ACC112 (cell line): ENCODE measurements at regions not wholly inside any gene's neighbourhood (a gene's known extent, or its start where the extent isn't known, plus 50 kb on each side); places are given as distances from the start of the nearest gene placed in this dataset.

Experiments
- H2AFZ ChIP-seq: fragments of 200-600 bp; sonication (generic); one replicate; pipeline ENCODE4 v1.6.0; 2017; ENCODE audit warnings: antibody characterized with exemption, low read length; ENCODE audit not compliant: unreplicated experiment
- H3K27ac ChIP-seq: fragments of 200-600 bp; sonication (generic); 2 replicates; pipeline ENCODE4 v1.5.1; 2014; ENCODE audit warnings: low read depth, mild to moderate bottlenecking, antibody characterized with exemption, low read length, moderate library complexity
- H3K27me3 ChIP-seq: fragments of 200-600 bp; sonication (generic); 2 replicates; pipeline ENCODE4 v1.6.1; 2014; ENCODE audit warnings: mild to moderate bottlenecking, antibody characterized with exemption, low read length, moderate library complexity, mixed read lengths; ENCODE audit not compliant: insufficient read depth
- H3K36me3 ChIP-seq: fragments of 200-600 bp; sonication (generic); 2 replicates; pipeline ENCODE4 v1.6.1; 2016; ENCODE audit warnings: mild to moderate bottlenecking, antibody characterized with exemption, low read length, moderate library complexity, mixed read lengths; ENCODE audit not compliant: insufficient read depth
- H3K4me1 ChIP-seq: fragments of 200-600 bp; sonication (generic); one replicate; pipeline ENCODE4 v1.6.1; 2016; ENCODE audit warnings: low read length, mixed read lengths; ENCODE audit not compliant: insufficient read depth, unreplicated experiment, control insufficient read depth
- H3K4me3 ChIP-seq: fragments of 200-600 bp; sonication (generic); 2 replicates; pipeline ENCODE4 v1.5.1; 2014; ENCODE audit warnings: mild to moderate bottlenecking, low read depth, low read length
- H3K79me2 ChIP-seq: fragments of 200-600 bp; sonication (generic); one replicate; pipeline ENCODE4 v1.6.0; 2016; ENCODE audit warnings: low read length; ENCODE audit not compliant: control insufficient read depth, unreplicated experiment, insufficient read depth

DNA sequence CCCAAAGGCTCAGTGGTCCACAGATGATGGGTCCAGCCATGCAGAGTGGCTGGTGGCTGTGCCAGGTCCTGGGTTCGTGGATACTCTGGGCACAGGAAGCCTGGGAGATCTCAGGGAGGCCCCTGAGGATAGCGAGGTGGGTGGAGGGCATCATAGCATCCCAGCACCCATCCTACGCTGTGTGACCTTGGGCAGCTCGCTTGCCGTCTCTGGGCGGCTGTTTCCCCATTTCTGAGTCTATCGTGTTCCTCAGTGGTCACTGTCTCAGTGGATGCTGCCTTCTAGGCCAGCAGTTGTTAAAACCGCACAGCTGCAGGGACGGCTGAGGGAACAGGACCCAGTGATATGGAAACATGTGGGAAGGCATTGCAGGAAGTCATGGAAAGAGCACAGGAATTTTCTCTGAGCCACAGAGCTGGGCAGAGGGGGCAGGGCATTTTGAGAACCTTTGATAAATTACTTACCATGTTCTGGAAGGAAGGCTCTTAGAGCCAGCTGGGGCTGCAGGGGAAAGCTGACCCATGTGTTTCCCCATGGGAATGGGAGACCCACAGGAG lies 86.4 kb upstream of the COL5A1 start:
- Histone ChIP-seq H3K27me3 (no peaks in the 10 kb centered on the region), H3K36me3 (no peaks in the 10 kb centered on the region), H3K79me2 (no peaks in the 10 kb centered on the region), H2AFZ (no peak overlapping the region), H3K4me3 (no peak overlapping the region), H3K4me1 (peaks cover 26% of the 10 kb centered on the region), H3K27ac (no peak overlapping the region)

DNA sequence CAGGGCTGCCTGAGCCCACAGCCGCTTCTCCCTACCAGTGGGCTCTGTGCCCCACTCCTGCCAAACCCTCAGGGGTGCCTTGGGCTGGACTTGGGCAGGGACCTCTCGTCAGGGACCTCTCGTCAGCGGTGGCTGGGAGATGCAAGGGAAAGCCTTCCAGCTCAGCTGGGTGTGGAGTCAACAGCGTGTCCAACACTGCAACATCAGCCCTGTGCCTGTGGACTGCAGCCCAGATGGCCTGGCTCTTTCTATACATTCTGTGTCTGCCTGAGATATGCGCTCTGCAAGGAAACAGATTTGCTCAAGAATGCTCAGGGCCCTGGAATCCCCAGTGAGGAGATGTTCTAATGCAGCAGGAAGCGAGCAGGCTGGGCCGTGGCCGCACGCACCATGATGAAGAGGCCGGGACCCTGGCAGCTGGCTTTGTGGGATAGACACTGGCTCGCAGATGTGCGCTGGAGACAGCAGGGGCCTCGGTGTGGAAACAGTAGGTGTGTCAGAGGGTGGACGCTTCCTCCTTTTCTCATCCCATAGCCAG lies 85.0 kb upstream of the COL5A1 start:
- Histone ChIP-seq H2AFZ (no peak overlapping the region), H3K27ac (no peak overlapping the region)

DNA sequence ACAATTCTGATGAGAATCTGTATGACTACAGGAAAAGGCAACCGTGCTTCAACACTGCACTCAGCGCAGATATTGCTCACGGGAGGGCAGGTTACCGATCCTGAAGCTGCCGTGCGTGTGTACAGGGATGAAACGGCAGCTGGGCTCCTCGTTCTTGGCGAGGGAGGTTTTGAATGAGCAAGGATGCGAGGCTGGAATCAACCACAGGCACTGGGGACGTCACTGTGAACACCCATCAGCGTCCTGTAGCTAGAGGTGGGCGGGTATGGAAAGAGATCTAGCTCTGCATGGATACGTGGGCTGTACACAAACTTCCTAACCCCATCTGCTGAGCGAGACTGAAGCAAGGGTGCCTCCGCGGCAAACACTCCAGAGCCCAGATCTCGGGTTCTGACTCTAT lies 84.3 kb upstream of the COL5A1 start:
- Histone ChIP-seq H3K36me3 (no peaks in the 10 kb centered on the region), H2AFZ (no peak overlapping the region), H3K27ac (no peak overlapping the region), H3K27me3 (no peaks in the 10 kb centered on the region), H3K4me3 (no peak overlapping the region), H3K79me2 (no peaks in the 10 kb centered on the region), H3K4me1 (peaks cover 13% of the 10 kb centered on the region)

More for the DNA sequence above, 85.0 kb upstream of the COL5A1 start:
- Histone ChIP-seq H3K4me3 (no peak overlapping the region), H3K4me1 (peaks cover 20% of the 10 kb centered on the region), H3K36me3 (no peaks in the 10 kb centered on the region), H3K79me2 (no peaks in the 10 kb centered on the region), H3K27me3 (no peaks in the 10 kb centered on the region)

DNA sequence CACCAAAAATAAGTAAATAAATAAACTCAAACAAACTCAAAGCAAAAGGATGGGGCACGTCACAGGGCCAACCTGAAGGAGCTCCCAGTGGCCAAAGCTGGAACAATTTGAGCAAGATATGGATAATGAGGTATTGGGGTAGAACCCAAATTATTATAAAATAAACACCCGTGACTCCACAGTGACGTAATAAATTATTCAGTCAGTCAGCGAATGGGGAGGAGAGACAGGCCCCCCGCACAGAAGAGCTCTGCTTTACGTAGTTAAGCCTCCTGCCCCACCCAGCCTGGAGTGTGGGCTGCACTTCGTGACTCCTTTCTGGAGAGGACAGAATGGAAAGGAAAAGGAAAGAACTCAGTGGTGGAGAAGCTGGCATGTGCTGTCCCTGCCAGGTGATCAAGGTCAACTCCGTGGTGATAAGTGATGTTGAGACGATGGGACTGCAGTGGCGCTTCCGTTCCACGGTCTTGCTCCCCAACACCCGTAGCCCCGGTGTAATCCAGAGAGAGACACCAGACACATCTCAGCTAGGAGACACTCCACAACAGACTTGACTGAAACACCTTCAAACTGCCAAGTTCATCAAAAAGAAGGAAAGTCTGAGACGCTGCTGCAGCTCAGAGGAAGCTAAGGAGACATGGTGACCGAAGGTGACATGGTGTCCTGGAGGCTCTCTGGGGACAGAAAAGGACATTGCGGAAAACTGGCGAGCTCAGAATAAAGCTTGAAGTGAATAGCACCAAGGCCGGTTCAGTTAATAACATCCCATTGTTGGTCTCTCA lies 83.3 kb upstream of the COL5A1 start:
- Histone ChIP-seq H3K36me3 (no peaks in the 10 kb centered on the region), H3K4me1 (peaks cover 3% of the 10 kb centered on the region), H3K27me3 (no peaks in the 10 kb centered on the region)

DNA sequence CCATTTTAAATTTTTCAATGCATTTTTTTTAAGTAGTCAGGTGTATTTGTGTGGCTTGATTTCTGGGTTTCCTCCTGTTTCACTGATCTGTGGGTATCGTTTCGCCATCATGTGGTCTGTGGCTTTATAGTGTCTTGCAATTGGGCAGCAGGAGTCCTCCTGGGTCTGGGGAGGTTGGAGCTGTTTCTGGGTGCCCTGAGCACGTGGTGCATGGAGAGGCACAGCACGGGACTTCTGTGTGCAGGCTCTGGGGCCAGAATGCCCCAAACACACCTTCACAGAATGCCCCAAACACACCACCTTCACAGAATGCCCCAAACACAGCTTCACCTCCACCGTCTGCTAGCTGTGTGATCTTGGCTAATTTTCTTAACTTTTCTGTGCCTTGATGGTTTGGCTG lies 82.6 kb upstream of the COL5A1 start:
- Histone ChIP-seq H3K27ac (no peak overlapping the region), H3K27me3 (no peaks in the 10 kb centered on the region), H3K36me3 (no peaks in the 10 kb centered on the region), H3K79me2 (no peaks in the 10 kb centered on the region), H3K4me1 (no peaks in the 10 kb centered on the region), H3K4me3 (no peak overlapping the region), H2AFZ (no peak overlapping the region)

More for the DNA sequence above, 83.3 kb upstream of the COL5A1 start:
- Histone ChIP-seq H2AFZ (no peak overlapping the region), H3K4me3 (no peak overlapping the region), H3K79me2 (no peaks in the 10 kb centered on the region), H3K27ac (no peak overlapping the region)

DNA sequence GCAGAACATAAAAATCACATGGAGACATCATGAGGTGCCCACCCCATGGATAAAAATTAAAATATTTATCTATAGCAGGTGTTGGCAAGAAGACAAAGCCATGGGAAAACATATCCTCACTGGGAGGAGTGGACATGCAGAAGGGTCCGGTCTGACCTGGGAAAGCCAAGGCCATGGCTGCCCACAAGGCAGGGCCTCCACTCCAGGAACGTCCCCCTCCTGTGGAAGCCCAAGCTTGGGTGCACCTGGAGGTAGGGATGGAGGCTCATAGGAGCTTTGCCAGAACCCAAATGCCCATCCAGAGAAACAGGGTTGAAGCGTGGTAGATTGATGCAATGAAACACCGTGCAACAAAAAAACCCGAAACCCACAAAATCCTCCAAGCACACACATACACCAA lies 81.4 kb upstream of the COL5A1 start:
- H3K27me3 ChIP-seq: no peaks in the 10 kb centered on the region
- H3K27ac ChIP-seq: no peak overlapping the region
- H2AFZ ChIP-seq: no peak overlapping the region
- H3K36me3 ChIP-seq: no peaks in the 10 kb centered on the region
- peaks cover 5% of the 10 kb centered on the region for H3K4me1 ChIP-seq
- H3K79me2 ChIP-seq: no peaks in the 10 kb centered on the region
- no peak overlapping the region for H3K4me3 ChIP-seq

DNA sequence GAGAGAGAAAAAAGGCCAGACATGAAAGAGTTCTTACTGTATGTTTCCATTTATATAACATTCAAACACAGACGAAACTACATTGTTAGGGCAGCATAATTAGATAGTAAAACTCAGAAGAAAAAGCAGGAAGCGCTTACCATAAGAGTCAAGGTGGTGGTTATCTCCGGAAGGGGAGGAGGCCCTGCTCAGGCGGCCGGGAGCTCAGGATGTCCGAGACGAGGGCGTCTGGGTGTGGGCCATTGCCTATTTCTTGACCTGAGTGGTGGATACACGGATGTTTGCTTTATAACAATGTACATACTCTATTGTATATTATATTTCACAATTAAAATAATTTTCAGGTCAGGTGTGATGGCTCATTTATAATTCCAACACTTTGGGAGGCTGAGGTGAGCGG lies 80.9 kb upstream of the COL5A1 start:
- no peak overlapping the region for H2AFZ ChIP-seq
- H3K27me3 ChIP-seq: no peaks in the 10 kb centered on the region
- no peak overlapping the region for H3K4me3 ChIP-seq
- no peaks in the 10 kb centered on the region for H3K79me2 ChIP-seq
- peaks cover 5% of the 10 kb centered on the region for H3K4me1 ChIP-seq
- H3K27ac ChIP-seq: no peak overlapping the region
- H3K36me3 ChIP-seq: no peaks in the 10 kb centered on the region

DNA sequence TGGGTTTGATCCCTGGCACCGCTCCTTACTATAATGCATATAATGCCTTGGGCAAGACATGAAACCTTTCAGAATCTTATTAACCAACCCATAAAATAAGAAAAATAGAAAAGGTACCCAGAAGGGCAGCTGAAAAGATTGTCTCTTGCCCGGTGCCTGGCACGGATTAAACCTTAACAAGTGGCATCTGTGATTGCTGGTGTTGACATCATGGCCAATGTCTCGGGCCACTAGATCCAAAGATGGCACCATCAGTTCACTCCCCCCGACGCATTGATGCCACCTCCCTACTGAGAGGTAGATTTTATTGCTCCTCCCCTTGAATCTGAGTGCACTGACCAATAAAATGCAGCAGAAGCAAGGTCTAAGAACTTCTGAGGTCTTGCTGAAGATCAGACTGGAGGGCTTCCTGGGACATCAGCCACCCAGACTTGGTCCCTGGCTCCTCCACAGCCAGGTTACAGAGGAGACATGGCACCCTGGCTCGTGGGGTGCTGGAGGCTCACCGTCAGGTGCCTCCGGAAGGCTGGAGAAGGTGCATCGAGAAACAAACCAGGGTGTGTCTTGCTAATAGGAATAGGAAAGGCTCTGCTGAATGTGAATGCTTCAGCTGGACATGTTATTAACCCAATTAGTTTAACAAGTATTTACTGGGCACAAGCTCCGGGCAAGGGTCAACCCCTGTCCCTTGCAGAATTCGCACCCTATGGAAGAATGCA lies 80.0 kb upstream of the COL5A1 start:
- Histone ChIP-seq H3K27me3 (no peaks in the 10 kb centered on the region), H3K4me3 (no peak overlapping the region), H3K79me2 (no peaks in the 10 kb centered on the region), H3K27ac (no peak overlapping the region), H3K36me3 (no peaks in the 10 kb centered on the region), H3K4me1 (peaks cover 5% of the 10 kb centered on the region), H2AFZ (no peak overlapping the region)

DNA sequence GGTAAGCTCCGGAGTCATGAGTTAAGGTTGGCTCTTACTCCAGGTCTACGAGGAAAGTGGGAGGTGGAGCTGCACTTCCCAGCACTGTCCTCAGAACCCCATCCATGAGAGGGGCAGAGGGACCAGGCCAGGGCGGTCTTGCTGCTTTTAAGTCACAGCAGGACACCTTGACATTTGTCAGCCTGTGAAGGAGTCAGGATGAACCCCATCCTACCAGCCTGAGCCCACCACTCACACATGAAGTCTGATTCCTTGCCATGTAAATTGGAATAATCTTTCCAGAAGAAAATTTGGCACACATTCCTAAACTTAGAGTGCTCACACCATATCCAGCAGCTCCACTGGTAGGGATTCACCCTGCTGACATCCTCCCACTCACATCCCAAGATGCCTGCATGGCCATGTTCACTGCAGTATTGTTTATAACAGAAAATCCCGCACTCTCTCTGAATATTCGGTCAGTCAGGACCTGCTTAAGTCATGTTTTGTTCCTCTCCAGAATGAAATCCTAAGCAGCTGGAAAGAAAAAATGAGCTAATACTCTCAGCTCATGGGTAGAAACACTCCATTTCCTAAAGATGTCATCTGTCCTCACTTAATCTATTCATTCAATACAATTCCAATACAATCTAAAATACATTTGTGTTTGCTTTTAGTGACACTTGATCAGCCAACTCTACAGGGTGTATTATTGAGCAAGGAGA lies 79.3 kb upstream of the COL5A1 start:
- Histone ChIP-seq H2AFZ (no peak overlapping the region), H3K27ac (no peak overlapping the region), H3K4me3 (no peak overlapping the region), H3K79me2 (no peaks in the 10 kb centered on the region), H3K36me3 (no peaks in the 10 kb centered on the region), H3K27me3 (no peaks in the 10 kb centered on the region), H3K4me1 (peaks cover 5% of the 10 kb centered on the region)

DNA sequence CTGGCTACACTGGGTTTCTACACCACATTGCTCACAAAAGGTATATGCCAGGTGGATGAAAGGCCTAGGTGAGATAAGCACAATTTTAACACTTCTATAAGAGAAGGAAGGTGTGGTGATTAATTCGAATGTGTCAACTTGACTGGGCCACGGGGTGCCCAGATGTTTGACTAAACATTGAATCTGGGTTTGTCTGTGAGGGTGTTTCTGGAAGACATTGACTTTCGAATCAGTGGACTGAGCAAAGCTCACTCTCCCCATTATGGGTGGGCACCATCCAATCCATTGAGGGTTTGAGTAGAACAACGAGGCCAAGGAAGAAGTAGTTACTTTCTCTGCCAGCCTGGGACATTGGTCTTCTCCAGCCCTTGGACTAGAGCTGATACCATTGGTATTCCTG lies 78.2 kb upstream of the COL5A1 start:
- Histone ChIP-seq H3K27ac (no peak overlapping the region), H3K27me3 (no peaks in the 10 kb centered on the region), H3K4me1 (peaks cover 5% of the 10 kb centered on the region), H2AFZ (no peak overlapping the region), H3K36me3 (no peaks in the 10 kb centered on the region), H3K4me3 (no peak overlapping the region), H3K79me2 (no peaks in the 10 kb centered on the region)
